Upper lobe of left lung (tissue), 4 donors: ENCODE measurements at regions not wholly inside any gene's neighbourhood (a gene's known extent, or its start where the extent isn't known, plus 50 kb on each side); places are given as distances from the start of the nearest gene placed in this dataset.

Experiments used
- EP300 ChIP-seq, 4 donors: sonication (generic); formaldehyde crosslinking; IDR thresholded peaks; one replicate each; pipeline ENCODE4 v1.5.1; 2017; ENCODE audit warnings: antibody characterized with exemption in 4 of 4, control low read depth in 2 of 4
- POLR2A ChIP-seq, 4 donors: fragments of 450-650 bp; IDR thresholded peaks; one replicate each; pipeline ENCODE4 v1.5.1; 2016 to 2017; ENCODE audit warnings: antibody characterized with exemption in 4 of 4, mild to moderate bottlenecking in 2 of 4
- TF ChIP-seq, protein P1 (sequence below), 6 experiments: fragments of 450-650 bp in 4 of 6; fragments of 200-600 bp in 2 of 6; sonication (generic) in 2 of 6; IDR thresholded peaks; one replicate each; pipeline ENCODE4 v1.5.1; 2016 to 2019; ENCODE audit warnings: antibody characterized with exemption in 6 of 6

- TF ChIP-seq, protein P1, sequence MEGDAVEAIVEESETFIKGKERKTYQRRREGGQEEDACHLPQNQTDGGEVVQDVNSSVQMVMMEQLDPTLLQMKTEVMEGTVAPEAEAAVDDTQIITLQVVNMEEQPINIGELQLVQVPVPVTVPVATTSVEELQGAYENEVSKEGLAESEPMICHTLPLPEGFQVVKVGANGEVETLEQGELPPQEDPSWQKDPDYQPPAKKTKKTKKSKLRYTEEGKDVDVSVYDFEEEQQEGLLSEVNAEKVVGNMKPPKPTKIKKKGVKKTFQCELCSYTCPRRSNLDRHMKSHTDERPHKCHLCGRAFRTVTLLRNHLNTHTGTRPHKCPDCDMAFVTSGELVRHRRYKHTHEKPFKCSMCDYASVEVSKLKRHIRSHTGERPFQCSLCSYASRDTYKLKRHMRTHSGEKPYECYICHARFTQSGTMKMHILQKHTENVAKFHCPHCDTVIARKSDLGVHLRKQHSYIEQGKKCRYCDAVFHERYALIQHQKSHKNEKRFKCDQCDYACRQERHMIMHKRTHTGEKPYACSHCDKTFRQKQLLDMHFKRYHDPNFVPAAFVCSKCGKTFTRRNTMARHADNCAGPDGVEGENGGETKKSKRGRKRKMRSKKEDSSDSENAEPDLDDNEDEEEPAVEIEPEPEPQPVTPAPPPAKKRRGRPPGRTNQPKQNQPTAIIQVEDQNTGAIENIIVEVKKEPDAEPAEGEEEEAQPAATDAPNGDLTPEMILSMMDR (IDR thresholded peaks at IDR 0.05) = no peak
- TF ChIP-seq EP300 (IDR thresholded peaks at IDR 0.05) = no peak
- no peak for TF ChIP-seq POLR2A (IDR thresholded peaks at IDR 0.05)
These were observed 415.0 kb upstream of the NPVF start for GRCh38 chr7:25643286-25643685.
